Keratinocyte (primary cell): ENCODE measurements at regions not wholly inside any gene's neighbourhood (a gene's known extent, or its start where the extent isn't known, plus 50 kb on each side); places are given as distances from the start of the nearest gene placed in this dataset.

Experiments
- DNase-seq: peaks from one replicate; pipeline ENCODE4 v3.0.0-alpha.2; 2011; ENCODE audit warnings: low read depth, missing footprints, low spot score
- FAIRE-seq: peaks from 2 replicates; lab custom pipeline; 2011; peaks lifted over from hg19 to GRCh38; lab: Jason Lieb, UNC
- H2AFZ ChIP-seq: 2 replicates; pipeline ENCODE4 v1.6.0; 2012; ENCODE audit warnings: low read length, control low read depth, inconsistent platforms; ENCODE audit not compliant: control insufficient read depth
- H3K27ac ChIP-seq: 2 replicates; pipeline ENCODE4 v1.5.1; 2011; ENCODE audit warnings: low read length; ENCODE audit not compliant: control insufficient read depth, insufficient read depth
- H3K27me3 ChIP-seq: 3 replicates; pipeline ENCODE4 v1.6.0; 2011; ENCODE audit warnings: low read length; ENCODE audit not compliant: control insufficient read depth, insufficient read depth; ENCODE audit errors: extremely low read depth
- H3K36me3 ChIP-seq, 2 experiments: 2 replicates in 1 of 2; 3 replicates in 1 of 2; pipeline ENCODE4 v1.5.1; 2011; ENCODE audit warnings: low read length in 2 of 2, mild to moderate bottlenecking in 1 of 2; ENCODE audit not compliant: control insufficient read depth in 2 of 2, insufficient read depth in 2 of 2; ENCODE audit errors: extremely low read depth in 1 of 2
- H3K4me1 ChIP-seq: 3 replicates; pipeline ENCODE4 v1.5.1; 2011; ENCODE audit warnings: low read length; ENCODE audit not compliant: control insufficient read depth, insufficient read depth; ENCODE audit errors: extremely low read depth
- H3K4me2 ChIP-seq: 3 replicates; pipeline ENCODE4 v1.6.0; 2011; ENCODE audit warnings: low read depth, low read length; ENCODE audit not compliant: control insufficient read depth, insufficient read depth; ENCODE audit errors: extremely low read depth
- H3K4me3 ChIP-seq, 3 experiments: fragments of 200-600 bp in 1 of 3; sonication (generic) in 1 of 3; 2 replicates in 2 of 3; 3 replicates in 1 of 3; pipeline ENCODE4 v1.5.1; 2011 to 2016; ENCODE audit warnings: low read length in 3 of 3, mild to moderate bottlenecking in 3 of 3, control low read depth in 2 of 3, inconsistent platforms in 1 of 3, low read depth in 1 of 3, mixed read lengths in 1 of 3, mixed run types in 1 of 3, moderate library complexity in 1 of 3; ENCODE audit not compliant: control insufficient read depth in 2 of 3, insufficient read depth in 2 of 3; ENCODE audit errors: extremely low read depth in 1 of 3
- H3K79me2 ChIP-seq: 2 replicates; pipeline ENCODE4 v1.6.0; 2012; ENCODE audit warnings: low read length; ENCODE audit not compliant: control insufficient read depth, insufficient read depth
- H3K9ac ChIP-seq: 3 replicates; pipeline ENCODE4 v1.6.0; 2011; ENCODE audit warnings: low read length; ENCODE audit not compliant: control insufficient read depth, insufficient read depth; ENCODE audit errors: extremely low read depth
- H3K9me1 ChIP-seq: 3 replicates; pipeline ENCODE4 v1.6.0; 2011; ENCODE audit warnings: low read length; ENCODE audit not compliant: control insufficient read depth, insufficient read depth; ENCODE audit errors: extremely low read depth
- H3K9me3 ChIP-seq: 2 replicates; pipeline ENCODE4 v1.5.1; 2012; ENCODE audit warnings: low read depth, low read length; ENCODE audit not compliant: control insufficient read depth
- H4K20me1 ChIP-seq: 3 replicates; pipeline ENCODE4 v1.6.0; 2011; ENCODE audit warnings: low read length; ENCODE audit not compliant: control insufficient read depth, insufficient read depth; ENCODE audit errors: extremely low read depth
- CTCF ChIP-seq, 3 experiments: IDR thresholded peaks in 1 of 3; conservative IDR thresholded peaks in 1 of 3; optimal IDR thresholded peaks in 1 of 3; 2 replicates in 2 of 3; 3 replicates in 1 of 3; pipeline versions ENCODE3 to v1.5.1; 2011; ENCODE audit warnings: low read length in 3 of 3, mild to moderate bottlenecking in 3 of 3, moderate library complexity in 2 of 3, control low read depth in 1 of 3, inconsistent platforms in 1 of 3; ENCODE audit not compliant: insufficient read depth in 2 of 3; ENCODE audit errors: extremely low read depth in 1 of 3
- EZH2 ChIP-seq: IDR thresholded peaks from one replicate; pipeline ENCODE4 v1.6.1; 2012; ENCODE audit warnings: inconsistent platforms, mild to moderate bottlenecking, low read length, moderate library complexity
- dilution Hi-C: fragments of 300-500 bp; cut with MboI; formaldehyde crosslinking; loops from one replicate; pipeline ENCODE4 v1.7.0; 2020; ENCODE audit warnings: low sequenced_read_pairs; ENCODE audit not compliant: extremely low pct_ligation_motif_present

GRCh38 chr2:122873951-122874350 is 1118.5 kb downstream of the TSN start:
- H3K4me2 ChIP-seq: no peak overlapping the region
- no peaks in the 10 kb centered on the region for H3K4me1 ChIP-seq
- H3K9me3 ChIP-seq: no peaks in the 10 kb centered on the region
- TF ChIP-seq EZH2: no peak
- no peaks in the 10 kb centered on the region for H4K20me1 ChIP-seq
- dilution Hi-C loops: no loop called here
- H3K4me3 ChIP-seq: no peak overlapping the region
- no peak overlapping the region for H2AFZ ChIP-seq
- H3K36me3 ChIP-seq: no peaks in the 10 kb centered on the region
- no peaks in the 10 kb centered on the region for H3K9me1 ChIP-seq
- H3K9ac ChIP-seq: no peak overlapping the region
- no peaks in the 10 kb centered on the region for H3K79me2 ChIP-seq
- FAIRE-seq (no peak), DNase-seq (no peak)
- no peaks in the 10 kb centered on the region for H3K27me3 ChIP-seq
- no peak overlapping the region for H3K27ac ChIP-seq

GRCh38 chr2:122875091-122875865 is 1119.8 kb downstream of the TSN start:
- H3K9me3 ChIP-seq: no peaks in the 10 kb centered on the region
- dilution Hi-C loops: no loop called here
- DNase-seq (no peak), FAIRE-seq (no peak)
- H3K9ac ChIP-seq: no peak overlapping the region
- H3K79me2 ChIP-seq: no peaks in the 10 kb centered on the region
- H3K9me1 ChIP-seq: no peaks in the 10 kb centered on the region
- H2AFZ ChIP-seq: no peak overlapping the region
- TF ChIP-seq CTCF (optimal IDR thresholded peaks at IDR 0.05 in 1 of 3, IDR thresholded peaks at IDR 0.05 in 1 of 3, conservative IDR thresholded peaks at IDR 0.05 in 1 of 3; ENCODE audit: extremely low read depth in 1 of 3, insufficient read depth in 2 of 3, low read length in 3 of 3) (no peak), EZH2 (no peak)
- H3K27me3 ChIP-seq: no peaks in the 10 kb centered on the region
- no peaks in the 10 kb centered on the region for H3K36me3 ChIP-seq
- no peak overlapping the region for H3K4me3 ChIP-seq
- H3K4me1 ChIP-seq: no peaks in the 10 kb centered on the region
- no peak overlapping the region for H3K27ac ChIP-seq
- no peak overlapping the region for H3K4me2 ChIP-seq
- no peaks in the 10 kb centered on the region for H4K20me1 ChIP-seq

GRCh38 chr2:122883849-122884248 is 1128.4 kb downstream of the TSN start:
- H4K20me1 ChIP-seq: no peaks in the 10 kb centered on the region

More at GRCh38 chr2:122883849-122884248, 1128.4 kb downstream of the TSN start:
- FAIRE-seq (no peak), DNase-seq (no peak)
- Histone ChIP-seq H3K9ac (no peak overlapping the region), H3K9me3 (no peaks in the 10 kb centered on the region), H3K4me1 (no peaks in the 10 kb centered on the region), H3K79me2 (no peaks in the 10 kb centered on the region), H3K4me3 (no peak overlapping the region), H3K36me3 (no peaks in the 10 kb centered on the region), H3K4me2 (no peak overlapping the region), H3K9me1 (no peaks in the 10 kb centered on the region), H3K27ac (no peak overlapping the region), H2AFZ (no peak overlapping the region), H3K27me3 (no peaks in the 10 kb centered on the region)
- dilution Hi-C loops: no loop called here
- TF ChIP-seq CTCF (optimal IDR thresholded peaks at IDR 0.05 in 1 of 3, IDR thresholded peaks at IDR 0.05 in 1 of 3, conservative IDR thresholded peaks at IDR 0.05 in 1 of 3; ENCODE audit: extremely low read depth in 1 of 3, insufficient read depth in 2 of 3, low read length in 3 of 3) (no peak), EZH2 (no peak)
